ENCODE measurements at regions not wholly inside any gene's neighbourhood (a gene's known extent, or its start where the extent isn't known, plus 50 kb on each side); places are given as distances from the start of the nearest gene placed in this dataset.

GRCh38 chr6:19738010-19738409 is 99.2 kb upstream of the ID4 start:
- Histone ChIP-seq H3K4me1 (no peaks in the 10 kb centered on the region), H3K27ac (no peak overlapping the region), H3K36me3 (no peaks in the 10 kb centered on the region), H3K9me3 (no peaks in the 10 kb centered on the region), H3K27me3 (no peaks in the 10 kb centered on the region), H3K4me3 (no peak overlapping the region)
- TF ChIP-seq, protein P1, sequence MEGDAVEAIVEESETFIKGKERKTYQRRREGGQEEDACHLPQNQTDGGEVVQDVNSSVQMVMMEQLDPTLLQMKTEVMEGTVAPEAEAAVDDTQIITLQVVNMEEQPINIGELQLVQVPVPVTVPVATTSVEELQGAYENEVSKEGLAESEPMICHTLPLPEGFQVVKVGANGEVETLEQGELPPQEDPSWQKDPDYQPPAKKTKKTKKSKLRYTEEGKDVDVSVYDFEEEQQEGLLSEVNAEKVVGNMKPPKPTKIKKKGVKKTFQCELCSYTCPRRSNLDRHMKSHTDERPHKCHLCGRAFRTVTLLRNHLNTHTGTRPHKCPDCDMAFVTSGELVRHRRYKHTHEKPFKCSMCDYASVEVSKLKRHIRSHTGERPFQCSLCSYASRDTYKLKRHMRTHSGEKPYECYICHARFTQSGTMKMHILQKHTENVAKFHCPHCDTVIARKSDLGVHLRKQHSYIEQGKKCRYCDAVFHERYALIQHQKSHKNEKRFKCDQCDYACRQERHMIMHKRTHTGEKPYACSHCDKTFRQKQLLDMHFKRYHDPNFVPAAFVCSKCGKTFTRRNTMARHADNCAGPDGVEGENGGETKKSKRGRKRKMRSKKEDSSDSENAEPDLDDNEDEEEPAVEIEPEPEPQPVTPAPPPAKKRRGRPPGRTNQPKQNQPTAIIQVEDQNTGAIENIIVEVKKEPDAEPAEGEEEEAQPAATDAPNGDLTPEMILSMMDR (IDR thresholded peaks at IDR 0.05), result no peak
- ATAC-seq (no peak), DNase-seq (no peak)
- intact Hi-C loops (cut with DNase I), result no loop called here

DNA sequence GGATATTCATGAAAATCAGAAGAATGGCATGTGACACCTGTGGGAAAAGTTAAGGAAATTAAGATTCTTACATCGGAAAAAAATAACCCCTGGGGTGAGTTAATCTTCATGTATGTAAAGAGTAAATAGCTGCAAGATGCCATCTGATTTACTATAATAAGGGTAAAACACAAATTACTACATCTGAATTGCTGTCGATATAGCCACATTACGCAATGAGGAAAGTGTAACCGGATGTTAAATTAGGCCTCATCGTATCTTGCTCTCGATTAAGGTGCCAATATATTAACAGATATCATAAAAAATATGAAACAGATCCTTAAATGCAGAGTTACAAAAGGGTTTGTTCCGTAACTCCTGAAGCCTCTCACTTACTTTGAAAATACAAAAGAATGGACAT is 87.4 kb upstream of the ID4 start:
- H3K9me3 ChIP-seq, result no peaks in the 10 kb centered on the region
- TF ChIP-seq, protein P1 (IDR thresholded peaks at IDR 0.05), result no peak
- H3K36me3 ChIP-seq, result no peaks in the 10 kb centered on the region
- ATAC-seq (no peak), DNase-seq (no peak)
- no peaks in the 10 kb centered on the region for H3K27me3 ChIP-seq
- no peaks in the 10 kb centered on the region for H3K4me1 ChIP-seq
- H3K4me3 ChIP-seq, result no peak overlapping the region
- H3K27ac ChIP-seq, result no peak overlapping the region
- intact Hi-C loops (cut with DNase I), result no loop called here

- TF ChIP-seq, protein P1 (IDR thresholded peaks at IDR 0.05), result no peak
- DNase-seq (no peak), ATAC-seq (no peak)
- intact Hi-C loops (cut with DNase I), result no loop called here
- H3K4me1 ChIP-seq, result no peaks in the 10 kb centered on the region
- H3K9me3 ChIP-seq, result no peaks in the 10 kb centered on the region
- H3K27me3 ChIP-seq, result no peaks in the 10 kb centered on the region
- no peak overlapping the region for H3K27ac ChIP-seq
- no peaks in the 10 kb centered on the region for H3K36me3 ChIP-seq
- no peak overlapping the region for H3K4me3 ChIP-seq
Measured at GRCh38 chr6:19752746-19753145, 84.4 kb upstream of the ID4 start.

DNA sequence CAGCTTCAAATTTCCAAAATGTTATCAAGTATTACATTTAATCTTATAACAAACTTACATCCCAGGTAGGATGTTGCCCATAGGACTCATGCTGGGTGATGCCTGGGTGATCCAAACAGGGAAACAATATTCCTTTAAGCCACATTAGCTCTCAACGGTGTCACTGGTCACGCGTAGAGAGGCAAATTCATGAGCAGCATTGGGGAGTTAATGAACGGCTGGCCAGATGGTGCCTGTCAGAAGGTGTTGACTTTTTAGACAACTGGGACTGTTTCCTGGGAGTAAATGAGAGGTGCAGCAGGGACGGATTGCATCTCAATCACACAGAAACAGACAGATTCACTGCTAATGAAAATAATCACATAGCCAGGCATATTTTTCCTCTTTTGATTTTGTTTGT is 83.3 kb upstream of the ID4 start:
- intact Hi-C loops (cut with DNase I), result no loop called here
- Histone ChIP-seq H3K27me3 (no peaks in the 10 kb centered on the region), H3K27ac (no peak overlapping the region), H3K9me3 (no peaks in the 10 kb centered on the region), H3K4me3 (no peak overlapping the region), H3K36me3 (no peaks in the 10 kb centered on the region), H3K4me1 (no peaks in the 10 kb centered on the region)
- TF ChIP-seq, protein P1 (IDR thresholded peaks at IDR 0.05), result no peak
- ATAC-seq (no peak), DNase-seq (no peak)

- no peaks in the 10 kb centered on the region for H3K36me3 ChIP-seq
- no peaks in the 10 kb centered on the region for H3K4me1 ChIP-seq
- H3K27me3 ChIP-seq, result no peaks in the 10 kb centered on the region
- no peak overlapping the region for H3K4me3 ChIP-seq
- no peak overlapping the region for H3K27ac ChIP-seq
- intact Hi-C loops (cut with DNase I), result no loop called here
- H3K9me3 ChIP-seq, result no peaks in the 10 kb centered on the region
- DNase-seq, result no peak
- ATAC-seq, result no peak
- TF ChIP-seq, protein P1 (IDR thresholded peaks at IDR 0.05), result no peak
Measured at GRCh38 chr6:19754686-19755085, 82.5 kb upstream of the ID4 start.

- ATAC-seq (no peak), DNase-seq (no peak)
- Histone ChIP-seq H3K4me1 (no peaks in the 10 kb centered on the region), H3K36me3 (no peaks in the 10 kb centered on the region), H3K27ac (no peak overlapping the region), H3K27me3 (no peaks in the 10 kb centered on the region), H3K9me3 (no peaks in the 10 kb centered on the region), H3K4me3 (no peak overlapping the region)
- TF ChIP-seq, protein P1 (IDR thresholded peaks at IDR 0.05), result no peak
- intact Hi-C loops (cut with DNase I), result no loop called here
Measured at GRCh38 chr6:19755181-19755580, 82.0 kb upstream of the ID4 start.
